HCT116 (cell line): ENCODE measurements at regions not wholly inside any gene's neighbourhood (a gene's known extent, or its start where the extent isn't known, plus 50 kb on each side); places are given as distances from the start of the nearest gene placed in this dataset.

Source experiments
- ATAC-seq: fragments of 200-7000 bp; cut with Tn5 transposase; 2 replicates; pipeline ENCODE4 v1.9.1; 2020; ENCODE audit warnings: mild to moderate bottlenecking, moderate library complexity
- BruUV-seq: library from RNA; stranded (reverse); fragments of 400-500 nt; replicated peaks from 2 replicates; lab custom pipeline; 2021; lab: Mats Ljungman, UMichigan
- CTCF ChIA-PET: fragments of 300-600 bp; sonication (Branson Sonifier 250); formaldehyde crosslinking; loops from one replicate; lab custom pipeline; 2021; ENCODE audit warnings: antibody characterized with exemption; lab: Charles Lee
- POLR2A ChIA-PET: fragments of 300-600, 350-600 bp; sonication (Branson Sonifier 250); formaldehyde crosslinking; loops from one replicate; lab custom pipeline; 2021; ENCODE audit warnings: antibody characterized with exemption; lab: Charles Lee
- RAD21 ChIA-PET, 2 experiments: fragments of 300-600 bp; sonication (Branson Sonifier 250); formaldehyde crosslinking; loops; one replicate each; lab custom pipeline; 2023; ENCODE audit warnings: low total read pairs in 2 of 2; ENCODE audit not compliant: uncharacterized antibody in 2 of 2, unreplicated experiment in 2 of 2, low non-redundant PET in 1 of 2; lab: Charles Lee
- DNase-seq: peaks from one replicate; pipeline ENCODE4 v3.0.0-alpha.2; 2010; ENCODE audit warnings: low read depth, low spot score
- H2AFZ ChIP-seq: fragments of 200-600 bp; shearing (Covaris generic), sonication (generic); 2 replicates; pipeline ENCODE4 v1.6.1; 2017; ENCODE audit warnings: low read depth, mixed run types, mixed read lengths, antibody characterized with exemption, low read length; ENCODE audit not compliant: poor library complexity, severe bottlenecking
- H3K27ac ChIP-seq: 2 replicates; pipeline ENCODE4 v1.5.1; 2012; ENCODE audit warnings: low read depth, low read length
- H3K27me3 ChIP-seq: fragments of 200-600 bp; sonication (generic); 2 replicates; pipeline ENCODE4 v1.6.1; 2016; ENCODE audit warnings: mixed run types, low read length, mixed read lengths; ENCODE audit not compliant: insufficient read depth
- H3K36me3 ChIP-seq, 2 experiments: fragments of 200-500 bp in 1 of 2; fragments of 200-600 bp in 1 of 2; sonication (Bioruptor generic) in 1 of 2; sonication (generic) in 1 of 2; 2 replicates each; pipeline versions ENCODE4 v1.5.1 to v1.6.1; 2014 to 2016; ENCODE audit warnings: low read length in 2 of 2, inconsistent platforms in 1 of 2, mixed read lengths in 1 of 2, mixed run types in 1 of 2; ENCODE audit not compliant: insufficient read depth in 2 of 2, control insufficient read depth in 1 of 2
- H3K4me1 ChIP-seq, 2 experiments: fragments of 200-600 bp in 1 of 2; sonication (generic) in 1 of 2; 2 replicates each; pipeline versions ENCODE4 v1.5.1 to v1.6.1; 2012 to 2017; ENCODE audit warnings: low read length in 2 of 2, inconsistent platforms in 1 of 2, mild to moderate bottlenecking in 1 of 2, mixed read lengths in 1 of 2, mixed run types in 1 of 2, moderate library complexity in 1 of 2; ENCODE audit not compliant: insufficient read depth in 2 of 2, control insufficient read depth in 1 of 2
- H3K4me2 ChIP-seq: fragments of 200-600 bp; sonication (generic); 2 replicates; pipeline ENCODE4 v1.6.1; 2017; ENCODE audit warnings: mixed run types, low read length, mixed read lengths
- H3K4me3 ChIP-seq, 2 experiments: fragments of 200-600 bp in 1 of 2; sonication (generic) in 1 of 2; replicated peaks in 1 of 2; 2 replicates each; pipeline ENCODE4 v1.5.1; 2011 to 2016; ENCODE audit warnings: low read length in 2 of 2, control low read depth in 1 of 2, low read depth in 1 of 2, mild to moderate bottlenecking in 1 of 2, mixed read lengths in 1 of 2, mixed run types in 1 of 2
- H3K79me2 ChIP-seq: fragments of 200-600 bp; sonication (generic); 2 replicates; pipeline ENCODE4 v1.6.1; 2017; ENCODE audit warnings: mild to moderate bottlenecking, mixed run types, low read length, moderate library complexity, mixed read lengths; ENCODE audit not compliant: insufficient read depth
- H3K9ac ChIP-seq: fragments of 200-600 bp; sonication (generic); 2 replicates; pipeline ENCODE4 v1.6.1; 2016; ENCODE audit warnings: low read length, mixed read lengths
- H3K9me2 ChIP-seq: fragments of 200-600 bp; sonication (generic), shearing (Covaris generic); 2 replicates; pipeline ENCODE4 v1.6.1; 2017; ENCODE audit warnings: mixed run types, mild to moderate bottlenecking, moderate library complexity; ENCODE audit not compliant: insufficient read depth
- H3K9me3 ChIP-seq, 2 experiments: fragments of 200-500 bp in 1 of 2; fragments of 200-600 bp in 1 of 2; sonication (Bioruptor generic) in 1 of 2; sonication (generic) in 1 of 2; 2 replicates each; pipeline ENCODE4 v1.6.1; 2014 to 2017; ENCODE audit warnings: low read length in 2 of 2, mixed read lengths in 2 of 2, inconsistent platforms in 1 of 2, low read depth in 1 of 2, mild to moderate bottlenecking in 1 of 2, mixed run types in 1 of 2, moderate library complexity in 1 of 2; ENCODE audit not compliant: control insufficient read depth in 1 of 2, insufficient read depth in 1 of 2
- H4K20me1 ChIP-seq: fragments of 200-600 bp; sonication (generic), shearing (Covaris generic); 2 replicates; pipeline ENCODE4 v1.6.1; 2017; ENCODE audit warnings: mixed run types, mild to moderate bottlenecking, moderate library complexity; ENCODE audit not compliant: insufficient read depth
- CEBPB ChIP-seq: IDR thresholded peaks from 2 replicates; pipeline ENCODE4 v1.6.1; 2012; ENCODE audit warnings: low read depth
- EGR1 ChIP-seq: IDR thresholded peaks from 2 replicates; pipeline ENCODE4 v1.6.1; 2012; ENCODE audit warnings: low read depth
- EZH2 ChIP-seq: fragments of 200-600 bp; sonication (generic); IDR thresholded peaks from 2 replicates; pipeline ENCODE4 v1.6.1; 2017; ENCODE audit warnings: antibody characterized with exemption, mixed run types
- EZH2phosphoT487 ChIP-seq: fragments of 200-600 bp; IDR thresholded peaks from 2 replicates; pipeline ENCODE4 v1.6.1; 2018; ENCODE audit warnings: antibody characterized with exemption, borderline replicate concordance
- FOSL1 ChIP-seq: IDR thresholded peaks from 2 replicates; pipeline ENCODE4 v1.6.1; 2012; ENCODE audit warnings: low read depth
- JUND ChIP-seq: IDR thresholded peaks from 2 replicates; pipeline ENCODE4 v1.6.1; 2012
- POLR2A ChIP-seq: IDR thresholded peaks from 2 replicates; pipeline ENCODE4 v1.7.0; 2011; ENCODE audit warnings: borderline replicate concordance; ENCODE audit not compliant: insufficient read depth, insufficient read length; ENCODE audit errors: extremely low read depth
- POLR2AphosphoS5 ChIP-seq: IDR thresholded peaks from 2 replicates; pipeline ENCODE4 v1.6.1; 2011; ENCODE audit warnings: mild to moderate bottlenecking, low read depth, low read length, moderate library complexity
- RAD21 ChIP-seq: IDR thresholded peaks from 2 replicates; pipeline ENCODE4 v1.6.1; 2012; ENCODE audit warnings: low read depth, mild to moderate bottlenecking
- SIN3A ChIP-seq: IDR thresholded peaks from 2 replicates; pipeline ENCODE4 v1.6.1; 2012; ENCODE audit warnings: low read depth
- SRF ChIP-seq: IDR thresholded peaks from 2 replicates; pipeline ENCODE4 v1.6.1; 2012; ENCODE audit warnings: low read depth
- TCF7L2 ChIP-seq: IDR thresholded peaks from 2 replicates; pipeline ENCODE4 v1.7.0; 2011; ENCODE audit warnings: borderline replicate concordance, inconsistent platforms; ENCODE audit not compliant: insufficient read depth, insufficient read length; ENCODE audit errors: extremely low read depth
- YY1 ChIP-seq: IDR thresholded peaks from 2 replicates; pipeline ENCODE4 v1.6.1; 2011; ENCODE audit warnings: low read length, low read depth, moderate library complexity, mild to moderate bottlenecking; ENCODE audit not compliant: insufficient replicate concordance; ENCODE audit errors: extremely low read depth
- ZFX ChIP-seq: fragments of 450-650 bp; IDR thresholded peaks from 2 replicates; pipeline ENCODE4 v1.6.1; 2017
- ZNF274 ChIP-seq: fragments of 200-500 bp; sonication (Bioruptor generic); IDR thresholded peaks from 2 replicates; pipeline ENCODE4 v1.6.1; 2014; ENCODE audit warnings: mild to moderate bottlenecking, low read depth, low read length, inconsistent platforms
- intact Hi-C: fragments of 100-400 bp; cut with micrococcal nuclease; formaldehyde crosslinking; loops from 2 replicates; pipeline ENCODE4 v1.10.0; 2022
- TF ChIP-seq, protein P1 (sequence below): IDR thresholded peaks from 2 replicates; pipeline ENCODE4 v1.6.1; 2012
- TF ChIP-seq, protein P2 (sequence below): IDR thresholded peaks from 2 replicates; pipeline ENCODE4 v1.6.1; 2011; ENCODE audit warnings: mild to moderate bottlenecking, low read length, moderate library complexity; ENCODE audit not compliant: insufficient replicate concordance; ENCODE audit errors: extremely low read depth
- TF ChIP-seq, protein P3 (sequence below), 3 experiments: fragments of 200-600 bp in 1 of 3; sonication (generic) in 1 of 3; IDR thresholded peaks in 2 of 3; conservative IDR thresholded peaks in 1 of 3; 2 replicates each; pipeline ENCODE4 v1.5.1; 2012 to 2017; ENCODE audit warnings: low read depth in 2 of 3, low read length in 2 of 3, antibody characterized with exemption in 1 of 3, borderline replicate concordance in 1 of 3, control low read depth in 1 of 3, mild to moderate bottlenecking in 1 of 3, mixed read lengths in 1 of 3, mixed run types in 1 of 3, moderate library complexity in 1 of 3; ENCODE audit not compliant: insufficient read depth in 1 of 3
- TF ChIP-seq, protein P4 (sequence below): IDR thresholded peaks from 2 replicates; pipeline ENCODE4 v1.6.1; 2012
- TF ChIP-seq, protein P5 (sequence below): IDR thresholded peaks from 2 replicates; pipeline ENCODE4 v1.6.1; 2012; ENCODE audit warnings: low read depth

DNA sequence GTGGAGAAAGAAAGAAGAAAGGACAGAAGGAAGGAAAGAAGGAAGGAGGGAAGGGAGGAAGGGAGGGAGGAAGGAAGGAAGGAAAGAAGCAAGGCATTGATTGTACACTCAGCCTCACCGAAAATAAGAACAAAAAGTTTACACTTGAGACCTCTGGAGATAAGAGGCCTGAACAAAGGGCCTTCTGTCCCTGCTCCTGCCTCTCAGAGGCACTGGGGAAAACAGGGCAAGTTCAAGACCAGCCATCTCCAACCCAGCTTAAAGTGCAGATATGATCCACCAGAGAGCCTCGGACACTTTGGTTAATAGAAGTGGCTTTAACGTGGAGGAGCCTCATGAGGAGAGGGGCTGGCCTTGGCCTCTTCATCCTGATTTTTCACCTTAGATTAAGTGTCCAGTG lies 582.9 kb upstream of the PPP2R3A start:
- Histone ChIP-seq H3K79me2 (no peaks in the 10 kb centered on the region), H3K9me2 (no peaks in the 10 kb centered on the region), H4K20me1 (no peaks in the 10 kb centered on the region), H3K36me3 (no peaks in the 10 kb centered on the region), H3K27me3 (peaks cover 26% of the 10 kb centered on the region), H3K4me3 (no peak overlapping the region), H2AFZ (no peak overlapping the region), H3K4me1 (no peaks in the 10 kb centered on the region), H3K9me3 (no peaks in the 10 kb centered on the region), H3K9ac (no peak overlapping the region), H3K4me2 (no peak overlapping the region), H3K27ac (no peak overlapping the region)
- TF ChIP-seq, protein P1, sequence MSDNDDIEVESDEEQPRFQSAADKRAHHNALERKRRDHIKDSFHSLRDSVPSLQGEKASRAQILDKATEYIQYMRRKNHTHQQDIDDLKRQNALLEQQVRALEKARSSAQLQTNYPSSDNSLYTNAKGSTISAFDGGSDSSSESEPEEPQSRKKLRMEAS = no peak
- no peak for TF ChIP-seq ZNF274
- no peak for TF ChIP-seq EZH2phosphoT487
- TF ChIP-seq EGR1 = no peak
- TF ChIP-seq, protein P2, sequence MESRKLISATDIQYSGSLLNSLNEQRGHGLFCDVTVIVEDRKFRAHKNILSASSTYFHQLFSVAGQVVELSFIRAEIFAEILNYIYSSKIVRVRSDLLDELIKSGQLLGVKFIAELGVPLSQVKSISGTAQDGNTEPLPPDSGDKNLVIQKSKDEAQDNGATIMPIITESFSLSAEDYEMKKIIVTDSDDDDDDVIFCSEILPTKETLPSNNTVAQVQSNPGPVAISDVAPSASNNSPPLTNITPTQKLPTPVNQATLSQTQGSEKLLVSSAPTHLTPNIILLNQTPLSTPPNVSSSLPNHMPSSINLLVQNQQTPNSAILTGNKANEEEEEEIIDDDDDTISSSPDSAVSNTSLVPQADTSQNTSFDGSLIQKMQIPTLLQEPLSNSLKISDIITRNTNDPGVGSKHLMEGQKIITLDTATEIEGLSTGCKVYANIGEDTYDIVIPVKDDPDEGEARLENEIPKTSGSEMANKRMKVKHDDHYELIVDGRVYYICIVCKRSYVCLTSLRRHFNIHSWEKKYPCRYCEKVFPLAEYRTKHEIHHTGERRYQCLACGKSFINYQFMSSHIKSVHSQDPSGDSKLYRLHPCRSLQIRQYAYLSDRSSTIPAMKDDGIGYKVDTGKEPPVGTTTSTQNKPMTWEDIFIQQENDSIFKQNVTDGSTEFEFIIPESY = no peak
- no peak for TF ChIP-seq SRF
- TF ChIP-seq SIN3A = no peak
- no peak for TF ChIP-seq POLR2AphosphoS5
- no peak for TF ChIP-seq YY1
- TF ChIP-seq RAD21 = no peak
- TF ChIP-seq EZH2 = no peak
- TF ChIP-seq CEBPB = no peak
- TF ChIP-seq, protein P3, sequence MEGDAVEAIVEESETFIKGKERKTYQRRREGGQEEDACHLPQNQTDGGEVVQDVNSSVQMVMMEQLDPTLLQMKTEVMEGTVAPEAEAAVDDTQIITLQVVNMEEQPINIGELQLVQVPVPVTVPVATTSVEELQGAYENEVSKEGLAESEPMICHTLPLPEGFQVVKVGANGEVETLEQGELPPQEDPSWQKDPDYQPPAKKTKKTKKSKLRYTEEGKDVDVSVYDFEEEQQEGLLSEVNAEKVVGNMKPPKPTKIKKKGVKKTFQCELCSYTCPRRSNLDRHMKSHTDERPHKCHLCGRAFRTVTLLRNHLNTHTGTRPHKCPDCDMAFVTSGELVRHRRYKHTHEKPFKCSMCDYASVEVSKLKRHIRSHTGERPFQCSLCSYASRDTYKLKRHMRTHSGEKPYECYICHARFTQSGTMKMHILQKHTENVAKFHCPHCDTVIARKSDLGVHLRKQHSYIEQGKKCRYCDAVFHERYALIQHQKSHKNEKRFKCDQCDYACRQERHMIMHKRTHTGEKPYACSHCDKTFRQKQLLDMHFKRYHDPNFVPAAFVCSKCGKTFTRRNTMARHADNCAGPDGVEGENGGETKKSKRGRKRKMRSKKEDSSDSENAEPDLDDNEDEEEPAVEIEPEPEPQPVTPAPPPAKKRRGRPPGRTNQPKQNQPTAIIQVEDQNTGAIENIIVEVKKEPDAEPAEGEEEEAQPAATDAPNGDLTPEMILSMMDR (IDR thresholded peaks at IDR 0.05 in 2 of 3, conservative IDR thresholded peaks at IDR 0.05 in 1 of 3; ENCODE audit: borderline replicate concordance in 1 of 3, insufficient read depth in 1 of 3, low read depth in 2 of 3, low read length in 2 of 3) = no peak
- TF ChIP-seq ZFX = no peak
- TF ChIP-seq FOSL1 = no peak
- TF ChIP-seq, protein P4, sequence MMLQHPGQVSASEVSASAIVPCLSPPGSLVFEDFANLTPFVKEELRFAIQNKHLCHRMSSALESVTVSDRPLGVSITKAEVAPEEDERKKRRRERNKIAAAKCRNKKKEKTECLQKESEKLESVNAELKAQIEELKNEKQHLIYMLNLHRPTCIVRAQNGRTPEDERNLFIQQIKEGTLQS = no peak
- TF ChIP-seq POLR2A = no peak
- TF ChIP-seq, protein P5, sequence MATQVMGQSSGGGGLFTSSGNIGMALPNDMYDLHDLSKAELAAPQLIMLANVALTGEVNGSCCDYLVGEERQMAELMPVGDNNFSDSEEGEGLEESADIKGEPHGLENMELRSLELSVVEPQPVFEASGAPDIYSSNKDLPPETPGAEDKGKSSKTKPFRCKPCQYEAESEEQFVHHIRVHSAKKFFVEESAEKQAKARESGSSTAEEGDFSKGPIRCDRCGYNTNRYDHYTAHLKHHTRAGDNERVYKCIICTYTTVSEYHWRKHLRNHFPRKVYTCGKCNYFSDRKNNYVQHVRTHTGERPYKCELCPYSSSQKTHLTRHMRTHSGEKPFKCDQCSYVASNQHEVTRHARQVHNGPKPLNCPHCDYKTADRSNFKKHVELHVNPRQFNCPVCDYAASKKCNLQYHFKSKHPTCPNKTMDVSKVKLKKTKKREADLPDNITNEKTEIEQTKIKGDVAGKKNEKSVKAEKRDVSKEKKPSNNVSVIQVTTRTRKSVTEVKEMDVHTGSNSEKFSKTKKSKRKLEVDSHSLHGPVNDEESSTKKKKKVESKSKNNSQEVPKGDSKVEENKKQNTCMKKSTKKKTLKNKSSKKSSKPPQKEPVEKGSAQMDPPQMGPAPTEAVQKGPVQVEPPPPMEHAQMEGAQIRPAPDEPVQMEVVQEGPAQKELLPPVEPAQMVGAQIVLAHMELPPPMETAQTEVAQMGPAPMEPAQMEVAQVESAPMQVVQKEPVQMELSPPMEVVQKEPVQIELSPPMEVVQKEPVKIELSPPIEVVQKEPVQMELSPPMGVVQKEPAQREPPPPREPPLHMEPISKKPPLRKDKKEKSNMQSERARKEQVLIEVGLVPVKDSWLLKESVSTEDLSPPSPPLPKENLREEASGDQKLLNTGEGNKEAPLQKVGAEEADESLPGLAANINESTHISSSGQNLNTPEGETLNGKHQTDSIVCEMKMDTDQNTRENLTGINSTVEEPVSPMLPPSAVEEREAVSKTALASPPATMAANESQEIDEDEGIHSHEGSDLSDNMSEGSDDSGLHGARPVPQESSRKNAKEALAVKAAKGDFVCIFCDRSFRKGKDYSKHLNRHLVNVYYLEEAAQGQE = no peak
- TF ChIP-seq JUND = no peak
- TF ChIP-seq TCF7L2 = no peak
- no peak for ATAC-seq
- RAD21 ChIA-PET = no interaction called here
- BruUV-seq = no TSS peak
- intact Hi-C loops = no loop called here
- CTCF ChIA-PET = no interaction called here
- DNase-seq = no peak
- POLR2A ChIA-PET = no interaction called here
